Endothelial cell (in vitro differentiated cells): ENCODE measurements at regions not wholly inside any gene's neighbourhood (a gene's known extent, or its start where the extent isn't known, plus 50 kb on each side); places are given as distances from the start of the nearest gene placed in this dataset.

ENCODE experiments used
- DNase-seq: peaks from one replicate; pipeline ENCODE4 v3.0.0; 2021; ENCODE audit warnings: low spot score
- H3K27ac Mint-ChIP-seq: one replicate; pipeline ENCODE4 v1.8.0; 2021; ENCODE audit warnings: mixed read lengths, inconsistent platforms; ENCODE audit not compliant: unreplicated experiment
- H3K27me3 Mint-ChIP-seq: one replicate; pipeline ENCODE4 v1.8.0; 2021; ENCODE audit warnings: mild to moderate bottlenecking, moderate library complexity, mixed read lengths, inconsistent platforms; ENCODE audit not compliant: unreplicated experiment
- H3K36me3 Mint-ChIP-seq: one replicate; pipeline ENCODE4 v1.8.0; 2021; ENCODE audit warnings: mild to moderate bottlenecking, low read depth, mixed read lengths, inconsistent platforms; ENCODE audit not compliant: unreplicated experiment
- H3K4me1 Mint-ChIP-seq: one replicate; pipeline ENCODE4 v1.8.0; 2021; ENCODE audit warnings: mild to moderate bottlenecking, mixed read lengths, inconsistent platforms; ENCODE audit not compliant: unreplicated experiment
- H3K4me3 Mint-ChIP-seq: one replicate; pipeline ENCODE4 v1.8.0; 2021; ENCODE audit warnings: mild to moderate bottlenecking, mixed read lengths, inconsistent platforms; ENCODE audit not compliant: unreplicated experiment
- H3K9me3 Mint-ChIP-seq: one replicate; pipeline ENCODE4 v1.8.0; 2021; ENCODE audit warnings: mixed read lengths, inconsistent platforms; ENCODE audit not compliant: unreplicated experiment
- CTCF ChIP-seq: fragments of 200-600 bp; sonication (generic); IDR thresholded peaks from one replicate; pipeline ENCODE4 v1.5.0; 2021; ENCODE audit warnings: antibody characterized with exemption; ENCODE audit not compliant: unreplicated experiment

DNA sequence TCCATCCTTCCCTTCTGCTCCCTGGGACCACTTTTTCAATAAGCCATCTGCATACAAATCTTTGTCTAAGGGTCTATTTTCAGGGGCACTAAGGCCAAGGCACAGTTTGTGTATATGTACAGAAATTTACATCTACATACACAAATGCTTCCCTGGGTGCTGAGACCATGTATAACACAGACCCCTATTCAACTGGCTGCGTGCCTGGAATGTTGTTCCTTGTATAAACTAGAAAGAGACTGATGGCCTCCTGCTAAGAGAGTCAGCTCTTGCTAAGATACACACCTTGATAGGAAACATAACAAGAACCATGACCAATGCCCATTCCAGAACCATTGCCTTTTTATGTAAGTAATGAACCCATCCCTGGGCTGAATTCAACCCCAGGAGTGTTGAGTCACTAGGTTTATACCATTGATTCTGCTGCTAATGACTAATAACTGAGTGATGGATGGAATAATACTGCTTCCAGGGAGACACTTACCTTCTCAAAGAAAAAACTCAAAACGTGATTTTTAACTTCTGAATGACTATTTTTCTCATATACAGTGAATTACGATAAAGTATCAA, 290.7 kb downstream of the FGFR2 start:
- H3K4me3 Mint-ChIP-seq: no peak overlapping the region
- no peak overlapping the region for H3K27ac Mint-ChIP-seq
- peaks cover 2% of the 10 kb centered on the region for H3K27me3 Mint-ChIP-seq
- H3K36me3 Mint-ChIP-seq: no peaks in the 10 kb centered on the region
- no peaks in the 10 kb centered on the region for H3K9me3 Mint-ChIP-seq
- no peak for TF ChIP-seq CTCF
- H3K4me1 Mint-ChIP-seq: peaks cover 20% of the 10 kb centered on the region
- DNase-seq: no peak

- TF ChIP-seq CTCF: no peak
- peaks cover 26% of the 10 kb centered on the region for H3K4me1 Mint-ChIP-seq
- DNase-seq: no peak
- no peaks in the 10 kb centered on the region for H3K9me3 Mint-ChIP-seq
- H3K27me3 Mint-ChIP-seq: peaks cover 2% of the 10 kb centered on the region
- no peak overlapping the region for H3K27ac Mint-ChIP-seq
- no peak overlapping the region for H3K4me3 Mint-ChIP-seq
- H3K36me3 Mint-ChIP-seq: no peaks in the 10 kb centered on the region
Observed at GRCh38 chr10:121308020-121308419, 290.2 kb downstream of the FGFR2 start.

- H3K4me3 Mint-ChIP-seq: no peak overlapping the region
- H3K9me3 Mint-ChIP-seq: no peaks in the 10 kb centered on the region
- H3K4me1 Mint-ChIP-seq: peaks cover 32% of the 10 kb centered on the region
- no peaks in the 10 kb centered on the region for H3K36me3 Mint-ChIP-seq
- H3K27me3 Mint-ChIP-seq: peaks cover 2% of the 10 kb centered on the region
- TF ChIP-seq CTCF: no peak
- no peak for DNase-seq
- no peak overlapping the region for H3K27ac Mint-ChIP-seq
Observed at GRCh38 chr10:121309164-121309563, 289.1 kb downstream of the FGFR2 start.

- DNase-seq: no peak
- H3K9me3 Mint-ChIP-seq: no peaks in the 10 kb centered on the region
- no peak overlapping the region for H3K4me3 Mint-ChIP-seq
- peaks cover 32% of the 10 kb centered on the region for H3K4me1 Mint-ChIP-seq
- H3K36me3 Mint-ChIP-seq: no peaks in the 10 kb centered on the region
- TF ChIP-seq CTCF: no peak
- no peak overlapping the region for H3K27ac Mint-ChIP-seq
- H3K27me3 Mint-ChIP-seq: peaks cover 2% of the 10 kb centered on the region
Observed at GRCh38 chr10:121310151-121310711, 288.0 kb downstream of the FGFR2 start.

DNA sequence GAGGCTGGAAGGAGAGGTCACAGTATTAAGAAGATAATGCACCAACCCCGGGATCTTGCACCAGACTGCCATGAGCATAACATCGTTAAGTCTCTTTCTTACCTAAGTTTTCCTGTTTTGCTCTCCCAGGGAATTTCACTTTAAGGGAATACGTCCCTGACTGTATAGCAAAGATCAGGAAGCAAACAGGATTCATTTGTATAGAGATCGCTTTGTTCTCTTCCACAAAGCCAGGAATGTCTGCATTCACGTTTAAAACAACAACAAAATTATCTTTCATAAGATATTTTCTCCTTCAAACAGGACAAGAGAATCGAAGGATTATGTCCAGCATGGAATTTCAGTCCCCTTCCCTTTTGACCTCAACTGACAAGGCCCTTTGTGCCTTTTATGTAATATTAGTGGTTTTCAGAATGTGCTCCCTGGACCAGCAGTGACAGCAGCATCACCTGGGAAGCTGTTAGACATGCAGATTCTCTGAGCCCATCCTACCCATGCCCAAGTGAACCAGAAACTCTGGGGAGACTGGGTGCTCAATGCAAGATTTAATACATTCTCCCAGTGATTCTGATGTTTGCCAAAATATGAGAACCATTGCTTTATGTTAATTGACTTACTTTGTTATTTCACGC, 286.3 kb downstream of the FGFR2 start:
- peaks cover 2% of the 10 kb centered on the region for H3K27me3 Mint-ChIP-seq
- peaks cover 32% of the 10 kb centered on the region for H3K4me1 Mint-ChIP-seq
- H3K36me3 Mint-ChIP-seq: no peaks in the 10 kb centered on the region
- no peaks in the 10 kb centered on the region for H3K9me3 Mint-ChIP-seq
- peak overlapping the region; percentile 81 for H3K27ac Mint-ChIP-seq
- no peak for TF ChIP-seq CTCF
- DNase-seq: no peak
- no peak overlapping the region for H3K4me3 Mint-ChIP-seq
